ENCODE measurements at regions not wholly inside any gene's neighbourhood (a gene's known extent, or its start where the extent isn't known, plus 50 kb on each side); places are given as distances from the start of the nearest gene placed in this dataset.
"Not testable (repeated sequence)": the region's sequence is repeated elsewhere in the genome, so short reads cannot be mapped to it uniquely, and the experiment has no call there.

DNA sequence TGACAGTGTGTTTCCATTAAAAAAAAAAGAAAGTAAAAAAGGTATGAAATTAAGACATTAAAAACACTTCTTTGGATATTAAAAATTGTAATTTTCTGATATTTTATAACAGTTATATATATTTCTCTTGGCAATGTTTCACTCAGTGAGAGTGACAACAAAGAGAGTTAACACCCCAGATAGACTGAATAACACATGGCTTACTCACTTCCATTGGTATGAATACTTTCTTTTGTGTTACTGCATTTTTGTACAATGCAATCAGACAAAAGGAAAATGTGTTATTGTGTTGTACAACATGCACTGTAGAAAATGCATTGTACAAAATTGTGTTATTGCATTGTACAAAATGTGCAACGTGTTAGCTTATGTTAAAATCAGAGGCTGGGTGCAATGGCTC lies 676.6 kb upstream of the AMELY start:
- H3K4me3 Mint-ChIP-seq, DNase-seq, H3K27ac Mint-ChIP-seq, H3K9me3 Mint-ChIP-seq, H3K27me3 Mint-ChIP-seq, H3K4me1 Mint-ChIP-seq, H3K36me3 Mint-ChIP-seq: not testable (repeated sequence)

DNA sequence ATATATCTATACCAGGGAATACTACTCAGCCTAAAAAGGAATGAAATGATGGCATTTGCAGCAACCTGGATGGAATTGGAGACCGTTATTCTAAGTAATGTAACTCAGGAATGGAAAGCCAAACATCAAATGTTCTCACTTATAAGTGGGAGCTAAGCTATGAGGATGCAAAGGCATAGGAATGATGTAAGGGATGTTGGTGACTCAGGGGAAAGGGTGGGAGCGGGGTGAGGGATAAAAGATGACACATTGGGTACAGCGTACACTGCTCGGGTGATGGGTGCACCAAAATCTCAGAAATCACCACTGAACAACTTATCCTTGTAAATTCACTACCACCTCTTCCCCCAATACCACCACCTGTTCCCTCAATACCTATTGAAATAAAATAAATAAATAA lies 651.0 kb upstream of the AMELY start:
- no peaks in the 10 kb centered on the region for H3K4me1 Mint-ChIP-seq
- no peaks in the 10 kb centered on the region for H3K36me3 Mint-ChIP-seq
- H3K4me3 Mint-ChIP-seq, result no peak overlapping the region
- no peaks in the 10 kb centered on the region for H3K27me3 Mint-ChIP-seq
- peaks cover 3% of the 10 kb centered on the region for H3K9me3 Mint-ChIP-seq
- no peak for DNase-seq
- H3K27ac Mint-ChIP-seq, result no peak overlapping the region

DNA sequence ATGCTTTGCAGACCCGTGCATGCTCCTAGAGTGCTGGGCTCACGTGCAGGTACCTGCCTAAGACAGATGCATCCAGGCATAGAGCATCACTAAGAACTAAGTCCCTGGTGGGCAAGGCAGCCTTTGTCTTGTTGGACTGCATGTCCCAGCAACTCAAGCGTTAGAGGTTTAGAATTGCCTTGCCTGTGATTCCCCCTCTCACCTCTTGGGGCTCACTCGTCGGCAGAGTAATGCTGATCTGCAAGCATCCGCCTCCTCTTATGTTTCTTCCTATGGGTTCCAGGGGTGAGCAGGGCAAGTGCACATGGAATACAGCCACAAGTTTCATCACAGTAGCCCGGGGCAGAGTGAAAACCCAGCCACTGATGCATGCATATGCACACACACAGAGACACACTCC lies 646.1 kb upstream of the AMELY start:
- H3K4me3 Mint-ChIP-seq, result no peak overlapping the region
- H3K4me1 Mint-ChIP-seq, result no peaks in the 10 kb centered on the region
- H3K9me3 Mint-ChIP-seq, result peaks cover 3% of the 10 kb centered on the region
- no peak for DNase-seq
- no peaks in the 10 kb centered on the region for H3K27me3 Mint-ChIP-seq
- H3K36me3 Mint-ChIP-seq, result no peaks in the 10 kb centered on the region
- H3K27ac Mint-ChIP-seq, result no peak overlapping the region

DNA sequence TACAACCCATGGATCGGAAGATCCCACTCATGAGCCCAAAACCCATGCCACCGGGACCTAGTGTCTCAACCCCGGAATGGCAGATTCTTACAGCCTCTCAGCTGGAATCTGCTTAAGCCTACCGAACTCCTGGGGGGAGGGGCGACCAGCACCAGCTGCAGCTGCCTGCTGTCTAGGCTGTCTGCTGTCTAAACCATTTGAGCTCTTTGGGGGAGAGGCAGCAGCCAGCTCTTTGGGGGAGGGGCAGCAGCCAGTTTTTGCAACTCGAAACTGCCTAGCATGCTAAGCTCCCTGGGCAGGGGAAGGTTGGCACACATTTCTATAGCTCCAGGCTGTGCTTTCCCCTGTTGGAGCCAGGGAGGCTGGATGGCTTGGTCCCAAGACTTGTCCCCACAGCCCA lies 643.5 kb upstream of the AMELY start:
- no peaks in the 10 kb centered on the region for H3K36me3 Mint-ChIP-seq
- H3K27me3 Mint-ChIP-seq, result no peaks in the 10 kb centered on the region
- DNase-seq, result no peak
- H3K4me3 Mint-ChIP-seq, result no peak overlapping the region
- H3K9me3 Mint-ChIP-seq, result peaks cover 5% of the 10 kb centered on the region
- no peaks in the 10 kb centered on the region for H3K4me1 Mint-ChIP-seq
- no peak overlapping the region for H3K27ac Mint-ChIP-seq

DNA sequence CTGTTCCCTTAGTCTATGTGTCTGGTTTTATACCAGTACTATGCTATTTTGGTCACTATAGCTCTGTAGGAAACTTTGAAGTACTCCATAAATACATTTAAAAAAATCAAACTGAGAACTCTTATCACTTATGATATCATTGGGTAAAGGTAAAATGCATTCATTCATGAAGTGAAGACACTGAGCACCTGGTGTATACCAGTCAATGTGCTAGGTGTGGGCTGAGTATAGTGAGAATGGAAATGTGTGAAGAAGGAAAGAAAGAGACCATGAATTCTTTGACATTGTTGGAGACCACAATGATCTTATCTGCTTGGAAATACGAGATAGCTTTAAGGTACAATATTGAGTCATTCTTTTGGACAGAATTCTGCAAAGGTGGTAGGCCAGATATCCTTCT lies 633.5 kb upstream of the AMELY start:
- H3K36me3 Mint-ChIP-seq, result no peaks in the 10 kb centered on the region
- no peaks in the 10 kb centered on the region for H3K4me1 Mint-ChIP-seq
- peaks cover 6% of the 10 kb centered on the region for H3K27me3 Mint-ChIP-seq
- no peak overlapping the region for H3K4me3 Mint-ChIP-seq
- no peaks in the 10 kb centered on the region for H3K9me3 Mint-ChIP-seq
- no peak for DNase-seq
- no peak overlapping the region for H3K27ac Mint-ChIP-seq

DNA sequence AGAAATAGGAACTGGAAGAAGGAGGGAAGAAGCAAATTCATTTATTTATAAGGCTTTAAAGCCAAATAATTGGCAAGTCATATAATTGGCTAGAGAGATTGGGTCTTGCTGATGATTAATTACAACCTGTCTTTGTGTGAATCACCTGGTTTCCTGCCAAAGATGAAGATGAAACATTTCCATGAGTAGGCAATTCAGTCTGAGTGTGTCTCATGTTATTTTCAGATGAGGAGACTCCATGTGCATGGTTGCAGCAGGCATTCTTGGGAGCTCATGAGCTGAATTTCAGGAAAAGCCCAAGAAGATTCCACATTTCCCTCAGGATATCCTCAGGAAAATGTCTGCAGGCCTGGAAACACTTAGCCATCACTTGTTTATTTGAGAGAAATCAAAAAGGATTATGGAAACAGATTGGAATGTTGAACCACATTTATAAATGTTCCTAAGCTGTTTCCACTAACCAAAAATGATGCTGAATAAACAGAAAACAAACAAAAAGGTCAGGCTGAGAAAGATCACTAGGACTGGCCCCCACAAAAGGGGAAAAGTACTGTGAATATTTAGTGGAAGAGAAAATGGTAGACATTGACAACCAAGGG lies 632.7 kb upstream of the AMELY start:
- Mint-ChIP-seq H3K4me3 (no peak overlapping the region), H3K27me3 (peaks cover 6% of the 10 kb centered on the region), H3K4me1 (no peaks in the 10 kb centered on the region), H3K36me3 (no peaks in the 10 kb centered on the region), H3K9me3 (no peaks in the 10 kb centered on the region), H3K27ac (no peak overlapping the region)
- DNase-seq, result no peak

DNA sequence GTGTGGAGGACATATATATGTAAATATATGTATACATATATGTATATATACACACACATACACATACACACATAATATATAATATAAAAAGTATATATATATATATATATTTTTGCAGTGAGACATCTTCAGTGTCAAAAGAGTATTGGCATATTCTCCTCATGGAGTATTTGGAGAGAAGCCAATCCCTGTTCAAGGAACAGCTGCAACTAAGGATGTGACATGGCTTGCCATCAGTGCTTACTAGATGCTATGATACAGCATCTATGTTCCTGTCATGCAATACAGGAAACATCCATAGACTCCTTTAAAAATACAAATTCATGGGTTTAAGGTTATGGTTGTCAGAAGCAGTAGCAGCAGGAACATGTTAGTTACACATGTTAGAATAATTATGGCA lies 632.0 kb upstream of the AMELY start:
- DNase-seq, result no peak
- H3K9me3 Mint-ChIP-seq, result no peaks in the 10 kb centered on the region
- no peak overlapping the region for H3K27ac Mint-ChIP-seq
- no peak overlapping the region for H3K4me3 Mint-ChIP-seq
- H3K36me3 Mint-ChIP-seq, result no peaks in the 10 kb centered on the region
- peaks cover 6% of the 10 kb centered on the region for H3K27me3 Mint-ChIP-seq
- H3K4me1 Mint-ChIP-seq, result no peaks in the 10 kb centered on the region

DNA sequence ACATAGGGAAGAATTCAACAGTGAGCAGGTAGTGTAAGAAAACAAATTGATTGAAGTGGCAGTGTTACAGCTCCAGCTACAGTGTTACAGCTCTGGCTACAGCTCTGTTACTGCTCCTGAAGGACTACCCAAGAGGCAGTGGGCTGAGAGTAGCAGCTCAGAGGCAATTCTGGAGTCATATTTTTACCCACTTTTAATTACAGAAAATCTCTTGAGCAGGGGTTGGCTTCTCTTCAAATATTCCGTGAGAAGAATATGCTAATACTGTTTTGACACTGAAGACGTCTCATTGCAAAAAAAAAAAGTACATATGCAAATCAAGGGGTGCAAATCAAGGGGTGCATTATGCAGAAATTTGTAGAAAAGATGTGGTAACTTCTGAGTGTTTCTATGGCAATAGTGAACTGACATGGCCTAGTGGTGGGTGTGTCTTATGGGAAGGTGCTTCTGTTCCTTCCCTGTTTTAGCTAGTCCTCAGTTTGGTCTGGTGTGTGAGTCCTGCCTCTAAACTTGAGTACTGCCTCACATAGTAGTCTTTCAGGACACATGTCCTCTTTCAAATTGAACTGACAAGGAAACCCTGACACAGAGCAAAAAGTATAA lies 630.8 kb upstream of the AMELY start:
- Mint-ChIP-seq H3K27ac (no peak overlapping the region), H3K27me3 (peaks cover 6% of the 10 kb centered on the region), H3K4me1 (no peaks in the 10 kb centered on the region), H3K9me3 (no peaks in the 10 kb centered on the region), H3K4me3 (no peak overlapping the region), H3K36me3 (no peaks in the 10 kb centered on the region)
- DNase-seq, result no peak

DNA sequence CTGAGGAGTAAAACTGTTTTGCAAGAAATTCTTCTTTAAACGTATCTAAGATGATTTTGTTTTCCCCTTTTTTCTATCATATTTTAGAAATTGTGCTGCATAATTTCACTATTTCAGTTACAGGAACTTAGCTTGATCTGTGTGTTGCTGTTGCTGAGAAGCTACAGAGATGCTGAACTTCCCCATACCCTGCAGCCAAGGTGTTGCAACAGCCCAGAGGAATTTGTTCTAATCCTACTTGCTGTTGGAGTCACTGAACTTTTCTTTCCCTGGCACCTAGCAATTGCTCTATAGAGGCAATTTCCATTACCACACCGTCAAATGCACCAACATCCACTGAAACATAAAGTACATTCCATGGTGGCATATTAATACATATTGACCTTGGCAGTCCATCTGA lies 617.8 kb upstream of the AMELY start:
- no peak for DNase-seq
- H3K27ac Mint-ChIP-seq, result no peak overlapping the region
- H3K9me3 Mint-ChIP-seq, result peaks cover 1% of the 10 kb centered on the region
- no peaks in the 10 kb centered on the region for H3K4me1 Mint-ChIP-seq
- no peaks in the 10 kb centered on the region for H3K36me3 Mint-ChIP-seq
- no peak overlapping the region for H3K4me3 Mint-ChIP-seq
- H3K27me3 Mint-ChIP-seq, result peaks cover 8% of the 10 kb centered on the region

DNA sequence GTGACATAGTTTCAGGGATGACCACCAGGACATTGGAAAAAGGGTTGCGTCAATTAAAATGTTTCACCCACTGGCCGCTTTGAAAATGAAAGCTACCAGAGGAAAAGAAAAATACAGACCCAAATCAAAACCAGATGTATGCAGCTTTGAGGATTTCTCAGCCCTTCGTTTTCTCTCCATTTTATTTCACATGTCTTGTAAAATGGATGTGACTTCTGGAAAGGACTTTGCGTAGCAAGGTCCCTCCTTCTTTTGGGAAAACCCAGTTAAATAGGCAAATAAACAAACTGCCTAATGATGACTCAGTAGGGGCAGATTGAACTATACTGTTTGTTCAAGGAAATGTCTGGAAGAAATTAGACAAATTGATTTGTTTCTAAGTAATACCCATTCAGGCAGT lies 616.0 kb upstream of the AMELY start:
- not testable (repeated sequence) for H3K36me3 Mint-ChIP-seq, H3K4me1 Mint-ChIP-seq, H3K27me3 Mint-ChIP-seq, DNase-seq, H3K27ac Mint-ChIP-seq, H3K4me3 Mint-ChIP-seq, H3K9me3 Mint-ChIP-seq

DNA sequence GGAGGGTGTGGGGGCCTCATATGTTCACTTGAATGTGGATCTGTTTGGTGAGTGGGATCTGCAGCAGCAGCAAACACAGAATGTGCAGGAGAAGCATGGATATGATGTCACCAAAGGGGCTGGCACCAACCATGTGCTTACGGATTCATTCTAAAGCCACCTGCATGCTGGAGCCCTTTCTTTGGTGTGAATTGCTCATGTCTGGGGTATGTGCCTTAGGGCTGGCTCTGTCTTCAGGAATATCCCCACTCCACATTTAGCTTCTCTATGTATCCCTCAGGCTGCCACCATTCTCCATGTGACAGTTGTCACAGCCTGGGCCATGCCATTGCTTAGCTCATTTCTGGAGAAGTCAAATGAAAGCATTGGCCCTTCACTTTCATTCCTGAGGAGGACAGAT lies 606.8 kb upstream of the AMELY start:
- peaks cover 3% of the 10 kb centered on the region for H3K27me3 Mint-ChIP-seq
- H3K9me3 Mint-ChIP-seq, result no peaks in the 10 kb centered on the region
- H3K4me3 Mint-ChIP-seq, result no peak overlapping the region
- H3K4me1 Mint-ChIP-seq, result no peaks in the 10 kb centered on the region
- DNase-seq, result no peak
- no peak overlapping the region for H3K27ac Mint-ChIP-seq
- H3K36me3 Mint-ChIP-seq, result no peaks in the 10 kb centered on the region

DNA sequence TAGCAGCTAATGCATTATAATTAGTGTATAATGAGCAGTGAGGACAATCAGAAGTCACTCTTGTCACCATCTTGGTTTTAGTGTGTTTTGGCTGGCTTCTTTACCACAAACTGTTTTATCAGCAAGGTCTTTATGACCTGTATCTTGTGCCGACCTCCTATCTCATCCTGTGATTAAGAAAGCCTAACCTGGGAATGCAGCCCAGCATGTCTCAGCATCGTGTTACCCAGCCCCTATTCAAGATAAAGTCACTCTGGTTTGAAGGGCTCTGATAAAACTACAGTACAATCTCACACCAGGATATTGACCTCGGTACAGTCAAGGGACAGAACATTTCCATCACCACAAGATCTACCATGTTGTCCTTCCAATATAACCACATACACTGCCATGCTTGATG lies 604.7 kb upstream of the AMELY start:
- H3K27ac Mint-ChIP-seq, result no peak overlapping the region
- H3K9me3 Mint-ChIP-seq, result no peaks in the 10 kb centered on the region
- no peaks in the 10 kb centered on the region for H3K36me3 Mint-ChIP-seq
- no peak for DNase-seq
- no peak overlapping the region for H3K4me3 Mint-ChIP-seq
- H3K4me1 Mint-ChIP-seq, result no peaks in the 10 kb centered on the region
- peaks cover 3% of the 10 kb centered on the region for H3K27me3 Mint-ChIP-seq

DNA sequence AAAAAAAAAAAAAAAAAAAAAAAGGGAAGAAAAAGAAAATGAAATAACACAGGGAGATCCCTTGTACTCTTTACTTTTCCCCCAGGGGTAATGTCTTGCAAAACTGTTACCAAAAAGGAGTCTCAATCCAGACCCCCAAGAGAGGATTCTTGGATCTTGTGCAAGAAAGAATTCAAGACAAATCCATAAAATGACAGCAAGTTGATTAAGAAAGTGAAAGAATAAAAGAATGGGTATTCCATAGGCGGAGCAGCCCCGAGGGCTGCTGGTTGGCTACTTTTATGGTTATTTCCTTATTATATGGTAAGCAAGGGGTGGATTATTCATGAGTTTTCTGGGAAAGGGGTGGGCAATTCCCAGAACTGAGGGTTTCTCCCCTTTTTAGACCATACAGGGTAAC lies 604.3 kb upstream of the AMELY start:
- Mint-ChIP-seq H3K27me3 (peaks cover 3% of the 10 kb centered on the region), H3K27ac (no peak overlapping the region), H3K9me3 (no peaks in the 10 kb centered on the region), H3K4me1 (no peaks in the 10 kb centered on the region), H3K36me3 (no peaks in the 10 kb centered on the region), H3K4me3 (no peak overlapping the region)
- DNase-seq, result no peak

DNA sequence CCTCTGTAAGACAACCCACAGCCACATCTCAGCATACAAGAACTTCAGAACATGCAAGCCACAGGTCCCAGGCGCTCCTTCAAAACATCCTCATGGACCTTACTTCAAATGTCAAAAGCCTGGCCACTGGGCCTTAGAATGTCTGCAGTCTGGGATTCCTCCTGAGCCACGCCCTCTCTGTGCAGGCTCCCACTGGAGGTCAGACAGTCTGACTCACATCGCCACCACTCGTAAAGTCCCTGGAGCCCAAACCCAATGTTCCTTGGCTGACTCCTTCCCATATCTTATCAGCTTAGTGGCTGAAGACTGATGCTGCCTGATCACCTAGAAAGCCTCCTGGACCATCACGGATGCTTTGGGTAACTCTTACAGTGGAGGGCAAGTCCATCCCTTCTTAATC lies 591.3 kb upstream of the AMELY start:
- H3K36me3 Mint-ChIP-seq, result peaks cover 1% of the 10 kb centered on the region
- peaks cover 3% of the 10 kb centered on the region for H3K9me3 Mint-ChIP-seq

DNA sequence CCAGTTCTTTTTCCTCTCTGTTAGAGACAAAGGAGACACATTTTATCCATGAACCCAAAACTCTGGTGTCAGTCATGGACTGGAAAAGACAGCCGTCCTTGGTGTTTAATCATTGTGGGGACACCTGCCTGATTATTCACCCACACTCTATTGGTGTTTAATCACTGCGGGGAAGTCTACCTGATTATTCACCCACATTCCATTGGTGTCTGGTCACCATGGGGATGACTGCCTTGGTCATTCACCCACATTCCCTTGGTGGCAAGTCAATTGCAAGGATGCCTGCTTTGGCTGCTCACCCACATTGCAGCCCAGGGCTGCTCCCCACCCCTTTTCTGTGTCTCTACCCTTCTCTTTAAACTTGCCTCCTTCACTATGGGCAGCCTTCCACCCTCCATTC lies 589.7 kb upstream of the AMELY start:
- Mint-ChIP-seq H3K9me3 (peaks cover 3% of the 10 kb centered on the region), H3K27me3 (no peaks in the 10 kb centered on the region), H3K27ac (no peak overlapping the region), H3K36me3 (peaks cover 1% of the 10 kb centered on the region), H3K4me3 (no peak overlapping the region), H3K4me1 (no peaks in the 10 kb centered on the region)
- no peak for DNase-seq

More for the DNA sequence above, 591.3 kb upstream of the AMELY start:
- Mint-ChIP-seq H3K27ac (no peak overlapping the region), H3K27me3 (no peaks in the 10 kb centered on the region), H3K4me1 (no peaks in the 10 kb centered on the region), H3K4me3 (no peak overlapping the region)
- no peak for DNase-seq

DNA sequence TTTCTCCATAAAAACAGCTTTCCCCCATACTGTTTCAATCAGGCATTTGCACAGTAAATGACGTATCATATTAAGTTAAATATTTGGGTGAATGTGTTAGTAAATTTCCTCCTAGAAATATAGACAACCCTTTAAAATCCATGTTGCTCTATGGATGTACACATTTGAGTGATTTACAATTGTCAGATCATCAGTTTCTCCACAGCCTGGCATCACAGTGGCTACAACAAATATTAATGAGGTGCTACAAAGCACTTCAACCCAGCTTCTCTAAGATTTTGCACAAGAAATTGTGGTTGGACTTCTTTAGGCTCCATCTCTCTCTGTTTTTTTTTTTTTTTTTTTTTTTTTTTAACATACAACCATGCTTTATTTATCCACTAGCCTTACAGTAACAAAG lies 584.4 kb upstream of the AMELY start:
- no peak for DNase-seq
- H3K27ac Mint-ChIP-seq, result no peak overlapping the region
- peaks cover 1% of the 10 kb centered on the region for H3K36me3 Mint-ChIP-seq
- H3K4me3 Mint-ChIP-seq, result no peak overlapping the region
- peaks cover 2% of the 10 kb centered on the region for H3K9me3 Mint-ChIP-seq
- H3K27me3 Mint-ChIP-seq, result no peaks in the 10 kb centered on the region
- no peaks in the 10 kb centered on the region for H3K4me1 Mint-ChIP-seq
